IPS-18a (cell line): ENCODE measurements at regions not wholly inside any gene's neighbourhood (a gene's known extent, or its start where the extent isn't known, plus 50 kb on each side); places are given as distances from the start of the nearest gene placed in this dataset.
"Not testable (repeated sequence)": the region's sequence is repeated elsewhere in the genome, so short reads cannot be mapped to it uniquely, and the experiment has no call there.

ENCODE experiments used
- H3K27ac ChIP-seq: one replicate; pipeline ENCODE4 v1.5.1; 2013; ENCODE audit warnings: low read length
- H3K27me3 ChIP-seq: one replicate; pipeline ENCODE4 v1.6.1; 2013; ENCODE audit warnings: mild to moderate bottlenecking, low read length; ENCODE audit not compliant: control insufficient read depth, insufficient read depth
- H3K36me3 ChIP-seq: one replicate; pipeline ENCODE4 v1.6.1; 2013; ENCODE audit warnings: low read depth, low read length; ENCODE audit not compliant: control insufficient read depth
- H3K4me1 ChIP-seq: one replicate; pipeline ENCODE4 v1.6.1; 2013; ENCODE audit warnings: low read depth, low read length; ENCODE audit not compliant: control insufficient read depth
- H3K4me3 ChIP-seq: one replicate; pipeline ENCODE4 v1.5.1; 2013; ENCODE audit warnings: low read length
- H3K9ac ChIP-seq: one replicate; pipeline ENCODE4 v1.6.1; 2013; ENCODE audit warnings: mild to moderate bottlenecking, low read length, moderate library complexity
- H3K9me3 ChIP-seq: one replicate; pipeline ENCODE4 v1.6.1; 2013; ENCODE audit warnings: low read depth, low read length; ENCODE audit not compliant: control insufficient read depth

DNA sequence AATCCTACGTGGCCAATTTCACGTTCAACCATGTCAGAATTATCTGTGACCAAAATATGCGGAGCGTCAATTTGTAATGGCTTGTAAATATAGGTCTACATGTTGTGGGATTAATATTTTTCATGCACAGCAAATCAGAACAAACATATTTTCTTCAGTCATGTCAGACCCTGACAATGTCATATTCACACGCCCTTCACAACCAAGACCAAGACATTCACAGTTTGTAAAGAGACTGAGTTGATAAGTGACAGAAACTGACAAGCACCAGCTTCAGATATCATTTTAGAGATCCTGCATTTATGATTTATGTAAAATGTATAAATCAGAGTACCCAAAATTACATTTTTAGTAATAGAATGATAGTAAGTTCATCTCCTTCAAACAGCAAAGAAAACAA lies 57.3 kb upstream of the NOVA1 start:
- Histone ChIP-seq H3K27me3 (no peaks in the 10 kb centered on the region), H3K4me3 (no peak overlapping the region)

DNA sequence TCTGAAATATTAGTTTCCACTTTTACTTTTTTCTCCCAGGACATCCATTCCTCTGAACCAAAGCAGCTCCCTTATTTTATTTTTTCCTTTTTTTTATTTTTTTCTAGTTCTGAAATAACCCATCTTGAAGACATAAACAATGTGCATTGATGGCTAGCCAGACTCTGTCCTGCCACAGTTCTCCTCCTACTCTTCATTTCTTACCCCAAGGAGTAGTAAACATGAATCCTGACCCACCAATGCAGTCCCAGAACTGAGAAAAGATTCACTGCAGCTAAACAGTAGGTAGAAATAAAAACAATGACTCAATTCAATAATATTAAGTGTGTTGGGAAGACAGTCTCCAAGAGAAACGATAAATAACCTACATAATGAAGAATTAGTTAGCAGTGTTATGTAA lies 65.7 kb upstream of the NOVA1 start:
- no peaks in the 10 kb centered on the region for H3K4me1 ChIP-seq
- H3K9ac ChIP-seq, result no peak overlapping the region
- H3K27ac ChIP-seq, result no peak overlapping the region
- H3K36me3 ChIP-seq, result no peaks in the 10 kb centered on the region
- no peak overlapping the region for H3K4me3 ChIP-seq
- H3K9me3 ChIP-seq, result no peaks in the 10 kb centered on the region
- no peaks in the 10 kb centered on the region for H3K27me3 ChIP-seq

More for the DNA sequence above, 57.3 kb upstream of the NOVA1 start:
- Histone ChIP-seq H3K4me1 (peaks cover 7% of the 10 kb centered on the region), H3K27ac (no peak overlapping the region), H3K9ac (no peak overlapping the region), H3K36me3 (no peaks in the 10 kb centered on the region), H3K9me3 (no peaks in the 10 kb centered on the region)

DNA sequence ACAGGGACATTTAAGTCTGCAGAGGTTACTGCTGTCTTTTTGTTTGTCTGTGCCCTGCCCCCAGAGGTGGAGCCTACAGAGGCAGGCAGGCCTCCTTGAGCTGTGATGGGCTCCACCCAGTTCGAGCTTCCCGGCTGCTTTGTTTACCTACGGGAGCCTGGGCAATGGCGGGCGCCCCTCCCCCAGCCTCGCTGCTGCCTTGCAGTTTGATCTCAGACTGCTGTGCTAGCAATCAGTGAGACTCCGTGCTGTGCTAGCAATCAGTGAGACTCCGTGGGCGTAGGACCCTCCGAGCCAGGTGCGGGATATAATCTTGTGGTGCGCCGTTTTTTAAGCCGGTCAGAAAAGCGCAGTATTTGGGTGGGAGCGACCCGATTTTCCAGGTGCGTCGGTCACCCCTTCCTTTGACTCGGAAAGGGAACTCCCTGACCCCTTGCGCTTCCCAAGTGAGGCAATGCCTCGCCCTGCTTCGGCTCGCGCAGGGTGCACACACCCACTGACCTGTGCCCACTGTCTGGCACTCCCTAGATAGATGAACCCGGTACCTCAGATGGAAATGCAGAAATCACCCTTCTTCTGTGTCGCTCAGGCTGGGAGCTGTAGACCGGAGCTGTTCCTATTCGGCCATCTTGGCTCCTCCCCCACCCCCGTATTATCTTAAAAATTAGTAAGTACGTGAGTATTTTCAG lies 81.0 kb upstream of the NOVA1 start:
- H3K9ac ChIP-seq, H3K9me3 ChIP-seq, H3K4me3 ChIP-seq, H3K36me3 ChIP-seq, H3K27ac ChIP-seq, H3K4me1 ChIP-seq, H3K27me3 ChIP-seq: not testable (repeated sequence)

DNA sequence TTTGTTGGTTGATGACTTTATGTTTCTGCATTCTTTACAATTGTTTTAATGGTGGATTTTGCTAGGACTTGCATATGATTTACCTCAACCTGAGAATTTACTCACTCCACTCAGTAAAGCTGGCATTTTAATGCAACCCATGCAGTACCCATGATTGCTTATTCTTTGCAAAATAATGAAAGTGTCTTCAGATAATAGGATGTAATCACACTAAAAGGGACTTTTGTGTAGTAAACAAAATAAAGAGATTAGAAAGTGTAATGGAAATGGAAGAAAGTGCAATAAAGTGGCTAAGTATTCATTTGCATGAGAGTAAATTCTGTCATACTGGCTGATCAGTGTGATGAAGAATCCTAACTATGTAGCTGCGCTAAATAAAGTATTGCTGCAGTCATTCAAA lies 87.6 kb upstream of the NOVA1 start:
- Histone ChIP-seq H3K4me1 (no peaks in the 10 kb centered on the region), H3K27ac (no peak overlapping the region), H3K36me3 (no peaks in the 10 kb centered on the region), H3K9me3 (peaks cover 5% of the 10 kb centered on the region), H3K4me3 (no peak overlapping the region), H3K27me3 (no peaks in the 10 kb centered on the region), H3K9ac (no peak overlapping the region)

- no peaks in the 10 kb centered on the region for H3K4me1 ChIP-seq
- no peaks in the 10 kb centered on the region for H3K9me3 ChIP-seq
- H3K27ac ChIP-seq, result no peak overlapping the region
- no peaks in the 10 kb centered on the region for H3K36me3 ChIP-seq
- no peak overlapping the region for H3K9ac ChIP-seq
- H3K27me3 ChIP-seq, result no peaks in the 10 kb centered on the region
- no peak overlapping the region for H3K4me3 ChIP-seq
Measured at GRCh38 chr14:26687301-26687837, 89.5 kb upstream of the NOVA1 start.

- H3K9ac ChIP-seq, result no peak overlapping the region
- H3K9me3 ChIP-seq, result no peaks in the 10 kb centered on the region
- no peaks in the 10 kb centered on the region for H3K4me1 ChIP-seq
- no peaks in the 10 kb centered on the region for H3K36me3 ChIP-seq
- H3K27me3 ChIP-seq, result no peaks in the 10 kb centered on the region
- H3K27ac ChIP-seq, result no peak overlapping the region
- no peak overlapping the region for H3K4me3 ChIP-seq
Measured at GRCh38 chr14:26694521-26694920, 96.7 kb upstream of the NOVA1 start.

GRCh38 chr14:26702721-26703230 lies 104.9 kb upstream of the NOVA1 start:
- Histone ChIP-seq H3K4me3 (no peak overlapping the region), H3K27ac (no peak overlapping the region), H3K27me3 (no peaks in the 10 kb centered on the region), H3K9me3 (no peaks in the 10 kb centered on the region), H3K9ac (no peak overlapping the region), H3K36me3 (no peaks in the 10 kb centered on the region), H3K4me1 (peaks cover 4% of the 10 kb centered on the region)

GRCh38 chr14:26703686-26704366 lies 106.0 kb upstream of the NOVA1 start:
- Histone ChIP-seq H3K36me3 (no peaks in the 10 kb centered on the region), H3K27ac (no peak overlapping the region)

DNA sequence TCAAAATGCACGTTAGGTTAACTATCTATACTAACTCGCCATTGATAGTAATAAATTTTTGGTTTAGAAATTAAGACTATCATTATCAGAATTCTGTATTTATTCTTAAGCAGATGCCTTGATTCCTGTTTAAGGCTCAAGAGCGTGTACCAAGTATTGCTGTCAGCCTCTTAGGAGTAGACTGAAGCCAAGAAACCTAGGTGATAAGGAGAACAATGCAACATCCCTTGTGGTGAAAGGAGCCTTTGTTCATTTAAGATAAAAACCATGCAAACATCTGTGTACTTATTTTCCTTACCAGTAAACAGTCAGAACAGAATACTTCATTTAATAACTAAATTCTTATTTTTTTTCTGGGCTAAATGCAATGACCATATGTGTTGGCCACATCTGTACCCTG lies 109.4 kb upstream of the NOVA1 start:
- H3K4me3 ChIP-seq, result no peak overlapping the region
- H3K4me1 ChIP-seq, result peaks cover 12% of the 10 kb centered on the region
- H3K9me3 ChIP-seq, result no peaks in the 10 kb centered on the region
- no peak overlapping the region for H3K27ac ChIP-seq
- H3K9ac ChIP-seq, result no peak overlapping the region
- no peaks in the 10 kb centered on the region for H3K36me3 ChIP-seq
- no peaks in the 10 kb centered on the region for H3K27me3 ChIP-seq

More at GRCh38 chr14:26703686-26704366, 106.0 kb upstream of the NOVA1 start:
- Histone ChIP-seq H3K27me3 (no peaks in the 10 kb centered on the region), H3K4me3 (no peak overlapping the region), H3K4me1 (peaks cover 5% of the 10 kb centered on the region), H3K9me3 (no peaks in the 10 kb centered on the region), H3K9ac (no peak overlapping the region)

DNA sequence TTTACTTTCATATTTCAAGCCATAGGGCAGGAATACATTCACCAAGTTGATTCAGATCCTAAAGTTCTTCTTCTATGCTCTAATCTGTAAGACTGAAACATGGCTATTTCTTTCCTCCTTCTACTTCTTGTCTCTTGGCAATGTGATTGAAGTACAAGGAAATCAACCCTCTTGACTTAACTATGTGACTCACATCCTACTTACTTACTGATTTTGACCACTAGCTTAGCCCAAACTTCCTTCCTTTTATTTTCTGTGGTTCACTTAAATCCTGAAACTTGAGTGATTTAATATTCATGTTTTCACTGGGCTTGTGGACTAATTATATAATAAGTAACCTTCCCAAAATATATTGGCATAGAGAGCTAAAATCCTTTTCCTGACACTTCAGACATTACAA lies 111.2 kb upstream of the NOVA1 start:
- H3K9me3 ChIP-seq, result no peaks in the 10 kb centered on the region

DNA sequence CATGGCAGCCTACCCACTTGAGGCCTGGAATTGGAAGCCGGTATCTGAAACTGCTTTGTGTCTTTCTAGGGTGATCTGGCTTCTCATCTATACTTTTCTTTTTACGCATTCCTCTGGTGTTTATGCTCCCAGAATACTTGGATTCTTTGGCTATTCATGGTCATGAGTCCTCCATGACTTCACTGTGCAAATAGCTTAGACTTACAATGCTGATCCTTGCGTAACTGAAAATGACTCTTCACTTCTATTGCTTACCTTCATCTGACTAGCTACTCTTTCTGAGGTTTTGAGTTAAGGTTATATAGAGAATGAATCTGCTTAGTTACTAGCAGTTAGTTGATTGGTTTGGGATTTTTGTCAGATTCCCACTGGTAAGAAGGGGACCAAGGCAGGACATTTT lies 121.7 kb upstream of the NOVA1 start:
- Histone ChIP-seq H3K9me3 (no peaks in the 10 kb centered on the region), H3K4me3 (no peak overlapping the region)

More for the DNA sequence above, 111.2 kb upstream of the NOVA1 start:
- Histone ChIP-seq H3K4me1 (peaks cover 8% of the 10 kb centered on the region), H3K4me3 (no peak overlapping the region), H3K27me3 (no peaks in the 10 kb centered on the region), H3K27ac (no peak overlapping the region), H3K36me3 (no peaks in the 10 kb centered on the region), H3K9ac (no peak overlapping the region)

More for the DNA sequence above, 121.7 kb upstream of the NOVA1 start:
- Histone ChIP-seq H3K27me3 (no peaks in the 10 kb centered on the region), H3K36me3 (no peaks in the 10 kb centered on the region), H3K4me1 (no peaks in the 10 kb centered on the region), H3K27ac (no peak overlapping the region), H3K9ac (no peak overlapping the region)
